Common myeloid progenitor, CD34-positive (primary cell): ENCODE measurements at regions not wholly inside any gene's neighbourhood (a gene's known extent, or its start where the extent isn't known, plus 50 kb on each side); places are given as distances from the start of the nearest gene placed in this dataset.

ENCODE experiments used
- CTCF ChIA-PET: fragments of 350-600 bp; sonication (Branson Sonifier 250); formaldehyde crosslinking; loops from one replicate; lab custom pipeline; 2021; ENCODE audit warnings: antibody characterized with exemption; lab: Charles Lee
- POLR2A ChIA-PET: fragments of 350-600 bp; sonication (Branson Sonifier 250); formaldehyde crosslinking; loops from one replicate; lab custom pipeline; 2021; ENCODE audit warnings: antibody characterized with exemption; lab: Charles Lee
- DNase-seq, 3 donors: peaks; one replicate each; pipeline versions ENCODE4 v3.0.0 to v3.0.0-alpha.2; 2013
- H3K27ac ChIP-seq, 2 experiments: 1 replicate in 1 of 2; 2 replicates in 1 of 2; pipeline ENCODE4 v1.7.0; 2013; ENCODE audit warnings: inconsistent platforms in 2 of 2, low read length in 2 of 2, mild to moderate bottlenecking in 2 of 2, low read depth in 1 of 2, moderate library complexity in 1 of 2; ENCODE audit not compliant: severe bottlenecking in 2 of 2, insufficient read depth in 1 of 2, poor library complexity in 1 of 2
- H3K27me3 ChIP-seq, 5 experiments: replicated peaks in 2 of 5; 1 replicate in 3 of 5; 2 replicates in 2 of 5; pipeline versions ENCODE4 v1.6.1 to v1.7.0; 2013; ENCODE audit warnings: low read length in 4 of 5, mild to moderate bottlenecking in 2 of 5, moderate library complexity in 2 of 5, inconsistent platforms in 1 of 5; ENCODE audit not compliant: insufficient read depth in 5 of 5, control insufficient read depth in 4 of 5
- H3K36me3 ChIP-seq, 4 experiments: 1 replicate in 2 of 4; 2 replicates in 2 of 4; pipeline versions ENCODE4 v1.6.1 to v1.7.0; 2013; ENCODE audit warnings: low read length in 3 of 4, control low read depth in 1 of 4, mild to moderate bottlenecking in 1 of 4; ENCODE audit not compliant: control insufficient read depth in 4 of 4, insufficient read depth in 4 of 4
- H3K4me1 ChIP-seq, 4 experiments: 1 replicate in 3 of 4; 2 replicates in 1 of 4; pipeline versions ENCODE4 v1.6.1 to v1.7.1; 2013; ENCODE audit warnings: low read length in 3 of 4, mild to moderate bottlenecking in 3 of 4, control low read depth in 1 of 4, inconsistent platforms in 1 of 4, moderate library complexity in 1 of 4; ENCODE audit not compliant: control insufficient read depth in 4 of 4, insufficient read depth in 4 of 4; ENCODE audit errors: control extremely low read depth in 1 of 4
- H3K4me3 ChIP-seq, 7 experiments: 1 replicate in 4 of 7; 2 replicates in 3 of 7; pipeline versions ENCODE4 v1.5.1 to v1.7.0; 2013; ENCODE audit warnings: mild to moderate bottlenecking in 7 of 7, low read length in 6 of 7, moderate library complexity in 6 of 7, inconsistent platforms in 2 of 7, low read depth in 2 of 7, control low read depth in 1 of 7; ENCODE audit not compliant: insufficient read depth in 4 of 7, control insufficient read depth in 1 of 7; ENCODE audit errors: extremely low read depth in 1 of 7
- H3K9me3 ChIP-seq, 5 experiments: 1 replicate in 4 of 5; 2 replicates in 1 of 5; pipeline versions ENCODE4 v1.6.1 to v1.7.1; 2013; ENCODE audit warnings: low read length in 4 of 5, mild to moderate bottlenecking in 2 of 5, inconsistent platforms in 1 of 5, low read depth in 1 of 5, moderate library complexity in 1 of 5; ENCODE audit not compliant: control insufficient read depth in 4 of 5, insufficient read depth in 2 of 5; ENCODE audit errors: control extremely low read depth in 1 of 5
- WGBS: methylation state at CpG from one replicate; pipeline ENCODE4 v1.1.5; 2013; ENCODE audit not compliant: insufficient coverage; 5-methylcytosine and 5-hydroxymethylcytosine counted together

DNA sequence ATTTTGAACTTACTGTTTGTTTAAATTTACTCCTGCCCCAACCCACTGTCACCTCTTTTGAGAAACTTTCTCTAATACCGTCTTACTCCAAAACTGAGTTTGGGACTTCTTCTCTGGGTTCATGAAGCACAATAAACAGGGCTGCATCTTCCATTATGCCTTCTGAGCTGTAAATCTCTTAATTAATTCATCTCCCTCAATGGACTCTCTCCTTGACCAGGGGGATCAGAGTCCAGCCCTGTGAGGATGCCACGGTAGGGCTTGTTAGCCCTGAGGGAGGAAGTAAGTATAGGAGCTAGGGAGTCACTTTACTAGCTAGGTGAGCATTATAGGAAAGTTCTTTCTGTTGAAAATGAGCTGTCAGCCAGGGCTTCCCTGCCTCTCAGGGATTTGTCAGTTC lies 299.3 kb upstream of the SATB1 start:
- H3K27ac ChIP-seq, result no peak overlapping the region

DNA sequence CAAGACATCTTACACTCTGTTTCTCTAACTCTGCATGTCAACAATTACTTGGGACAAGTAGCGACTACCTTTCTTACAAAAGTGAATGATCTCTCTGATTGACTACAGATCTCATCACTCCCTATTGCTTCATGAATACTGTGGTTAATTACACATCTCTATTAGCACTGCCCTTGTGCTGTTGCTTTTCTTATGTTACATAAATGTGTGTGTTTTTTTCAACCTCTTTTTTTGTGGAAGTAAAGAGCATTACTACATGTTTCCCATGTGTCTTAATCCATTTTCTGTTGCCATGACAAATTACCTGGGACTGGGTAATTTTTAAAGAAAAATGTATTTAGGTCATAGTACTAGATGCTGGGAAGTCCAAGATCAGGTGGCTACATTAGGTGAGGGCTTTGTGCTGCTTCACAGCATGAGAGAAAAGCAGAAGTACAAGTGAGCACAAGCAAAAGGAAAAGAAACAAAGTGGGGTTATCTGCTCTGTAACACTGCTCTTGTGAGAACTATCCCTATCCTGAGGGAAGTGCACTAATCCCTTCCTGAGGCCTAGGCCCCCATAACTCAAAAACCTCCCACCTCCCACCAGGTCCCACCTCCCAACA lies 298.2 kb upstream of the SATB1 start:
- Histone ChIP-seq H3K27me3 (no peaks in the 10 kb centered on the region), H3K9me3 (peaks cover 0 to 3% (median 0%) of the 10 kb centered on the region in 5 experiments), H3K4me3 (no peak overlapping the region), H3K4me1 (peaks cover 15 to 41% (median 28%) of the 10 kb centered on the region in 4 experiments), H3K36me3 (no peaks in the 10 kb centered on the region), H3K27ac (no peak overlapping the region)
- DNase-seq, result peak in 2 of 3 donors; percentile 31 to 49
- ChIA-PET CTCF (interaction anchor here (2.0 kb wide), 1 partner anchor 10 kb away, joined by 5 read pairs; no protein-coding TSS in a partner anchor), POLR2A (no interaction called here)
- WGBS, result no CpG with 5 or more reads among the region's 1 CpG

More for the DNA sequence above, 299.3 kb upstream of the SATB1 start:
- POLR2A ChIA-PET, result no interaction called here
- CTCF ChIA-PET, result interaction anchor here (0.8 to 2.0 kb wide), 4 partner anchors 10 to 68 kb away, joined by 3 to 5 read pairs (median 4); no protein-coding TSS in a partner anchor
- no peak for DNase-seq
- no peak overlapping the region for H3K4me3 ChIP-seq
- 100% methylated on average over 2 of the region's 2 CpGs for WGBS
- H3K9me3 ChIP-seq, result peaks cover 0 to 3% (median 0%) of the 10 kb centered on the region in 5 experiments
- H3K4me1 ChIP-seq, result peaks cover 15 to 41% (median 28%) of the 10 kb centered on the region in 4 experiments
- no peaks in the 10 kb centered on the region for H3K36me3 ChIP-seq
- no peaks in the 10 kb centered on the region for H3K27me3 ChIP-seq

DNA sequence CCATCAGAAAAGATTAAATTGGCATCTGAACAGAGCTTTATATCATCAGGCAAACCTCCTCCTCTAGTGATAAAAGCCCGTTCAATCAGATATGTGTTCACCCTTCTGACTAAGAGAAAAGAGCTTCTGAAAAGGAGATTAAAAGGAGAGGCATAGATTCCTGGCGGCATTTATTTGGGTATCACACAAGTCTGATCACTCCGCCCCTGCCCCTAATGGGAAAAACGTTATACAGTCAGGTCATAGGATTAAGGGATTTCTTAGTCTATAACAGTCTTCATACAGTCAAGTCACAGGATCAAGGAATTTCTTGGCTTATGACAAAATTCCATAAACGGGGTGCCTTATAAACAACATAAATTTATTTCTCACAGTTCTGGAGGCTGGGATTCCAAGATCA lies 295.4 kb upstream of the SATB1 start:
- Histone ChIP-seq H3K36me3 (no peaks in the 10 kb centered on the region), H3K27ac (no peak overlapping the region), H3K27me3 (no peaks in the 10 kb centered on the region), H3K4me3 (no peak overlapping the region), H3K9me3 (peaks cover 0 to 3% (median 0%) of the 10 kb centered on the region in 5 experiments), H3K4me1 (peaks cover 8 to 27% (median 15%) of the 10 kb centered on the region in 4 experiments)
- ChIA-PET CTCF (interaction anchor here (0.7 to 1.5 kb wide), 3 partner anchors 9 to 51 kb away, joined by 3 to 4 read pairs (median 4); no protein-coding TSS in a partner anchor), POLR2A (no interaction called here)
- WGBS, result 100% methylated on average over 3 of the region's 5 CpGs
- DNase-seq, result no peak

DNA sequence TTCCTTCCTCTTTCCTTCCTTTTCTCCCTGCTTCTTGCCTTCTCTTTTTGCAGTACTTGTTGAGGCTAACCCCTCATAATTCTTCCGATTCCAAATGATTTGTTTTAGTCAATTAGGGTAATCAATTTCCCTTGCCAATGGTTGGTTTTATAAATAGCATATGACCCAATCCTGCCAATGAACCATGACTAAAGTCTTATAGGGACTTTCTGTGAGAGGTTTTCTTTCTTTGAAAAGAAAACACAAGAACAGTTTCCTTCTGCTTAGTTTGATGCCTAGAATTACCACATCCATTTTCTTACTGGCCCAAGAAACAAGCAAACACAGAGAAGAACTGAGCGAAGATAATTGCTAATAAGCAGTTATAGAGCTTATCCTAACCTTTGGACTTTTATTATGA lies 292.5 kb upstream of the SATB1 start:
- H3K4me1 ChIP-seq, result no peaks in the 10 kb centered on the region
- no peak overlapping the region for H3K4me3 ChIP-seq
- H3K27me3 ChIP-seq, result no peaks in the 10 kb centered on the region
- no peaks in the 10 kb centered on the region for H3K36me3 ChIP-seq
- peaks cover 0 to 1% (median 0%) of the 10 kb centered on the region in 5 experiments for H3K9me3 ChIP-seq
- no CpG with 5 or more reads among the region's 2 CpGs for WGBS
- no peak overlapping the region for H3K27ac ChIP-seq
- CTCF ChIA-PET, result interaction anchor here (1.0 to 1.3 kb wide), 2 partner anchors 10 to 158 kb away, joined by 3 to 6 read pairs; no protein-coding TSS in a partner anchor
- POLR2A ChIA-PET, result no interaction called here
- no peak for DNase-seq

DNA sequence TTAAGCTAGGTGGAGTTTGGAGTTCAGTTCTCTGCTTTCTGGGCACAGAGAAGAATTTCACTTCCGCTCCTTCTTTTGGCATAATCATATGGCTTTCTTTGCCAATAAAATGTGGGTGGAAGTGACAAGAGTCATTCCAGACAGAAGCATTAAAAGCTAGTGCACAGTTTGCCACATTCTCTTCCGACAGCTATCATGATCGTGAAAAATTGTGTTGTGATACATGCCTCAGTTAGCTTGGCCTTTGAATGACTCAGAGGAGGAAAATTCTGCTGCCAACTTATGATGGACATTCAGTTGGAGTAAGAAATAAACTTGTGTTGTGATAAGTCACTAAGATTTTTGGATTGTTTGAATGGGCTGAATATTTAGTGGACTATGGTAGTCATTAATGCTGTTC lies 291.7 kb upstream of the SATB1 start:
- H3K27me3 ChIP-seq, result no peaks in the 10 kb centered on the region
- ChIA-PET CTCF (interaction anchor here (1.0 to 1.3 kb wide), 2 partner anchors 10 to 157 kb away, joined by 3 to 6 read pairs; no protein-coding TSS in a partner anchor), POLR2A (no interaction called here)
- no peak for DNase-seq
- 100% methylated on average over 2 of the region's 3 CpGs for WGBS
- peaks cover 0 to 1% (median 0%) of the 10 kb centered on the region in 5 experiments for H3K9me3 ChIP-seq
- no peak overlapping the region for H3K27ac ChIP-seq
- no peaks in the 10 kb centered on the region for H3K4me1 ChIP-seq
- H3K36me3 ChIP-seq, result no peaks in the 10 kb centered on the region
- H3K4me3 ChIP-seq, result no peak overlapping the region

DNA sequence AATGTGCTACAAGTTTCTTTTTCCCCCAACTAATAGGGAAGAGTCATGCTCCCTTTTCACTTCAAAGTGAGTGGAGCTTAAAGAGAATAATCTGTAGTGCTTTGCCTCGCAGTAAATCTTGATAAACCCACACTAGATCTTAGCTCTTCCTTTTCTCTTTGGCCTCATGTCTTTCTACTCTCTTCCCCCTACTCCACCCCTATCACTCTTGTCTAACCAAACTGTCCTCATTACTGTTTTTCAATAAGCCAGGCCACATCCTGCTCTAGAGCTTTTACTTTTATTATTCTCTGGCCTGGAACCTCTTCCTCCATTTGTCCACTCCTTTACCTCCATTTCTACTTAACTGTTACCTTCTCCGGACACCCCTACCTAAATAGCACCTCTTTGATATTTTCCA lies 291.0 kb upstream of the SATB1 start:
- 95% methylated on average over 2 of the region's 2 CpGs for WGBS

DNA sequence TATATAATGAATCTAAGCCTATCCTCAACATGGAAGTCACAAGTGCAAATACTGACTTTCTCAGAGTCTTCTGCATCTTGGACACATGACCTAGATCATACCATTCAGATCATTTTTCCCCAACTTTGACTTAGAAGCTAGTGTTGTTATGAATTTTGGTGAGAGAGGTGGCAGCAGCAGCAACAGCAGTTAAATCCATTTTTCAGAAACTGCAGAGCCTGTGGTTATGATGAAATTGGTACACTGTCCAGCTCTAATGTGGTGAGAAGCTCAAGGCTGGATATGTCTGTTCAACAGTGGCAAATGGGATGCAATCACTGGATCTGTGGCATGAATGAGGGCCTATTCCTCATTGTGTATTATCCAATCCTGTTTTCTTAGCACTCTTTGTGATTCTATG lies 290.1 kb upstream of the SATB1 start:
- Histone ChIP-seq H3K27me3 (no peaks in the 10 kb centered on the region), H3K36me3 (no peaks in the 10 kb centered on the region), H3K4me1 (no peaks in the 10 kb centered on the region), H3K9me3 (peaks cover 0 to 1% (median 0%) of the 10 kb centered on the region in 5 experiments), H3K4me3 (no peak overlapping the region), H3K27ac (no peak overlapping the region)
- CTCF ChIA-PET, result interaction anchor here (1.1 to 1.4 kb wide), 2 partner anchors 10 to 13 kb away, joined by 3 to 4 read pairs; no protein-coding TSS in a partner anchor
- POLR2A ChIA-PET, result no interaction called here
- no peak for DNase-seq

More for the DNA sequence above, 291.0 kb upstream of the SATB1 start:
- DNase-seq, result no peak
- H3K9me3 ChIP-seq, result peaks cover 0 to 1% (median 0%) of the 10 kb centered on the region in 5 experiments
- no peaks in the 10 kb centered on the region for H3K4me1 ChIP-seq
- H3K27me3 ChIP-seq, result no peaks in the 10 kb centered on the region
- no peaks in the 10 kb centered on the region for H3K36me3 ChIP-seq
- no peak overlapping the region for H3K27ac ChIP-seq
- CTCF ChIA-PET, result interaction anchor here (1.4 kb wide), 1 partner anchor 14 kb away, joined by 3 read pairs; no protein-coding TSS in a partner anchor
- POLR2A ChIA-PET, result no interaction called here
- H3K4me3 ChIP-seq, result no peak overlapping the region
